ENCODE measurements at regions not wholly inside any gene's neighbourhood (a gene's known extent, or its start where the extent isn't known, plus 50 kb on each side); places are given as distances from the start of the nearest gene placed in this dataset.

DNA sequence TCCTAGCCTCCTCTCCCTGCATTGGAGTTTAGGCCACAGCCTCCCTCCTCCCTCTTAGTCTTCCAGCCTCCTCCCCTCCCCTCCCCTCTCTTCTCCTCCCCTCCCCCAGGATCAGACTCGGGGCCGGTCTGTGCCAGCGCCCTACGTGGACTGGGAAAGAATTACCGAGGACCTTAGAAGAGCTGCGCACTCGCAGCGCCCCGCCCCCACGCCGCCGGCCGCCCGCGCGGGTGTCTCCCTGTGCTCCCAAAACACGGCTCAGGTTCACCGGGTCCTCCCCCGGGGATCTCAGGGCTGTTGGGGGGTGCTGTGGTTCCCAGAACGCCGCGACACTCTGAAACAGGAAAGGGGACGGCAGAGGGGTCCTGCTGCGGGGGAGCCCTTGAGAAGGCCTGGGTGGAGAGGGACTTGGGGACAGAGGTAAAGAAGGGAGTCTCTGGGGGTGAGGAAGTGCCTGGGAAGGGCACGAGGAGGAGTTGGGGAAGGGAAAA lies 122.3 kb upstream of the TBL1X start:
- Histone ChIP-seq H3K4me3 (ENCODE audit: insufficient read depth, low read depth, low read length) (no peak overlapping the region), H3K27ac (ENCODE audit: insufficient read depth, low read length) (peak overlapping the region; percentile 38), H3K23ac (ENCODE audit: low read depth, low read length) (no peak overlapping the region), H3K9me3 (ENCODE audit: control insufficient read depth, insufficient read depth, low read length) (no peaks in the 10 kb centered on the region), H2AK5ac (ENCODE audit: low read depth, low read length) (peak overlapping the region; percentile 58; the same call in 1 of the 2 replicates), H2BK15ac (ENCODE audit: low read depth, low read length) (no peak overlapping the region; the same call in 2 of the 3 replicates), H3K4me2 (ENCODE audit: low read depth, low read length) (peak overlapping the region; percentile 36; the same call in 1 of the 2 replicates), H3K79me1 (ENCODE audit: low read depth in 1 of 2, low read length in 2 of 2) (no peaks in the 10 kb centered on the region), H2BK120ac (ENCODE audit: low read depth, low read length) (peak overlapping the region; percentile 75), H3K18ac (ENCODE audit: low read depth, low read length) (peak overlapping the region; percentile 36; the same call in 1 of the 2 replicates), H2AK9ac (replicated peaks; ENCODE audit: low read depth, low read length, poor library complexity) (no peak overlapping the region), H3K9ac (ENCODE audit: low read depth, low read length) (no peak overlapping the region; the same call in 1 of the 2 replicates), H3K36me3 (ENCODE audit: control insufficient read depth, insufficient read depth, low read length) (no peaks in the 10 kb centered on the region), H4K91ac (ENCODE audit: insufficient read depth, low read depth, low read length) (peak overlapping the region; percentile 23; the same call in 1 of the 2 replicates), H2AFZ (replicated peaks; ENCODE audit: low read length, poor library complexity) (peak overlapping the region; percentile 74), H3K4me1 (ENCODE audit: control insufficient read depth, insufficient read depth, low read length) (peaks cover 7% of the 10 kb centered on the region), H3K9me1 (ENCODE audit: insufficient read depth, low read length) (no peaks in the 10 kb centered on the region), H3K27me3 (ENCODE audit: control insufficient read depth, insufficient read depth, low read length) (no peaks in the 10 kb centered on the region), H3K56ac (ENCODE audit: extremely low read depth, insufficient read depth, low read length) (no peak overlapping the region), H3K4ac (ENCODE audit: low read depth, low read length) (peak overlapping the region; percentile 33), H2BK20ac (ENCODE audit: low read depth, low read length) (peak overlapping the region; percentile 66), H4K20me1 (ENCODE audit: insufficient read depth, low read length) (no peaks in the 10 kb centered on the region), H3K14ac (replicated peaks; ENCODE audit: low read depth, low read length) (no peak overlapping the region), H2BK5ac (ENCODE audit: low read depth, low read length, poor library complexity, severe bottlenecking) (peak overlapping the region; percentile 50), H4K8ac (ENCODE audit: low read depth in 2 of 2, low read length in 2 of 2) (peak overlapping the region; percentile 24 to 57; a peak in 1 of 4 replicates), H4K5ac (ENCODE audit: low read depth, low read length) (no peak overlapping the region; the same call in 1 of the 2 replicates)
- ChIA-PET POLR2A (ENCODE audit: unreplicated experiment) (no interaction called here), CTCF (no interaction called here)
- TF ChIP-seq RAD21 (IDR thresholded peaks at IDR 0.05; ENCODE audit: low read length), result peak; percentile 33; the same call in 1 of the 2 replicates
- TF ChIP-seq RFX5 (IDR thresholded peaks at IDR 0.05; ENCODE audit: low read depth, low read length), result no peak
- TF ChIP-seq, protein P1, sequence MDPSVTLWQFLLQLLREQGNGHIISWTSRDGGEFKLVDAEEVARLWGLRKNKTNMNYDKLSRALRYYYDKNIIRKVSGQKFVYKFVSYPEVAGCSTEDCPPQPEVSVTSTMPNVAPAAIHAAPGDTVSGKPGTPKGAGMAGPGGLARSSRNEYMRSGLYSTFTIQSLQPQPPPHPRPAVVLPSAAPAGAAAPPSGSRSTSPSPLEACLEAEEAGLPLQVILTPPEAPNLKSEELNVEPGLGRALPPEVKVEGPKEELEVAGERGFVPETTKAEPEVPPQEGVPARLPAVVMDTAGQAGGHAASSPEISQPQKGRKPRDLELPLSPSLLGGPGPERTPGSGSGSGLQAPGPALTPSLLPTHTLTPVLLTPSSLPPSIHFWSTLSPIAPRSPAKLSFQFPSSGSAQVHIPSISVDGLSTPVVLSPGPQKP (IDR thresholded peaks at IDR 0.05; ENCODE audit: borderline replicate concordance, low read depth, low read length), result no peak
- 0 out of 2 replicates have a peak, but pooled peaks have one; percentile 17 for TF ChIP-seq SMC3 (IDR thresholded peaks at IDR 0.05; ENCODE audit: low read depth, low read length)
- peak; percentile 76; the same call in 1 of the 2 replicates for TF ChIP-seq MAZ (IDR thresholded peaks at IDR 0.05; ENCODE audit: borderline replicate concordance, low read depth, low read length)
- no peak for TF ChIP-seq CEBPB (IDR thresholded peaks at IDR 0.05; ENCODE audit: low read depth, low read length)
- TF ChIP-seq, protein P2, sequence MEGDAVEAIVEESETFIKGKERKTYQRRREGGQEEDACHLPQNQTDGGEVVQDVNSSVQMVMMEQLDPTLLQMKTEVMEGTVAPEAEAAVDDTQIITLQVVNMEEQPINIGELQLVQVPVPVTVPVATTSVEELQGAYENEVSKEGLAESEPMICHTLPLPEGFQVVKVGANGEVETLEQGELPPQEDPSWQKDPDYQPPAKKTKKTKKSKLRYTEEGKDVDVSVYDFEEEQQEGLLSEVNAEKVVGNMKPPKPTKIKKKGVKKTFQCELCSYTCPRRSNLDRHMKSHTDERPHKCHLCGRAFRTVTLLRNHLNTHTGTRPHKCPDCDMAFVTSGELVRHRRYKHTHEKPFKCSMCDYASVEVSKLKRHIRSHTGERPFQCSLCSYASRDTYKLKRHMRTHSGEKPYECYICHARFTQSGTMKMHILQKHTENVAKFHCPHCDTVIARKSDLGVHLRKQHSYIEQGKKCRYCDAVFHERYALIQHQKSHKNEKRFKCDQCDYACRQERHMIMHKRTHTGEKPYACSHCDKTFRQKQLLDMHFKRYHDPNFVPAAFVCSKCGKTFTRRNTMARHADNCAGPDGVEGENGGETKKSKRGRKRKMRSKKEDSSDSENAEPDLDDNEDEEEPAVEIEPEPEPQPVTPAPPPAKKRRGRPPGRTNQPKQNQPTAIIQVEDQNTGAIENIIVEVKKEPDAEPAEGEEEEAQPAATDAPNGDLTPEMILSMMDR (conservative IDR thresholded peaks at IDR 0.05; ENCODE audit: low read depth, low read length), result no peak
- DNase-seq, result peak; percentile 80
- dilution Hi-C loops (cut with HindIII; ENCODE audit: low sequenced_read_pairs, unreplicated experiment), result no loop called here
- WGBS, 2 experiments (ENCODE audit: extremely low coverage in 2 of 2, insufficient read length in 1 of 2), result no CpG with 5 or more reads among the region's 25 CpGs
- in situ Hi-C loops (cut with MboI; ENCODE audit: low sequenced_read_pairs), result no loop called here
- no TSS peak for BruUV-seq (replicated peaks)
- peak; percentile 79 for ATAC-seq (ENCODE audit: low read depth)
- intact Hi-C loops (cut with micrococcal nuclease), result loop anchor here (1.0 to 10.0 kb wide), 4 partner anchors 121 to 478 kb away; no protein-coding TSS in a partner anchor

All from IMR-90 (cell line).